SJCRH30 (cell line): ENCODE measurements at regions not wholly inside any gene's neighbourhood (a gene's known extent, or its start where the extent isn't known, plus 50 kb on each side); places are given as distances from the start of the nearest gene placed in this dataset.

ENCODE experiments used
- DNase-seq, 2 experiments: peaks; one replicate each; pipeline ENCODE4 v3.0.0-alpha.2; 2015 to 2020
- H3K27ac ChIP-seq: fragments of 250-450 bp; sonication (Bioruptor Pico); 2 replicates; pipeline ENCODE4 v1.5.1; 2020; ENCODE audit warnings: mild to moderate bottlenecking, moderate library complexity
- H3K27me3 ChIP-seq: fragments of 250-450 bp; sonication (Bioruptor Pico); 2 replicates; pipeline ENCODE4 v1.5.1; 2020; ENCODE audit warnings: mild to moderate bottlenecking, moderate library complexity
- H3K36me3 ChIP-seq: fragments of 250-450 bp; sonication (Bioruptor Pico); 2 replicates; pipeline ENCODE4 v1.5.1; 2020; ENCODE audit warnings: mild to moderate bottlenecking, moderate library complexity
- H3K4me1 ChIP-seq: fragments of 250-450 bp; sonication (Bioruptor Pico); 2 replicates; pipeline ENCODE4 v1.5.1; 2020; ENCODE audit warnings: mild to moderate bottlenecking, moderate library complexity
- H3K4me3 ChIP-seq: fragments of 250-450 bp; sonication (Bioruptor Pico); 2 replicates; pipeline ENCODE4 v1.5.1; 2020; ENCODE audit warnings: mild to moderate bottlenecking, moderate library complexity
- H3K9me3 ChIP-seq: fragments of 250-450 bp; sonication (Bioruptor Pico); replicated peaks from 2 replicates; pipeline ENCODE4 v1.5.1; 2020; ENCODE audit warnings: mild to moderate bottlenecking, moderate library complexity

GRCh38 chr10:84047258-84048010 is 91.9 kb upstream of the GHITM start:
- Histone ChIP-seq H3K9me3 (no peaks in the 10 kb centered on the region), H3K4me1 (no peaks in the 10 kb centered on the region), H3K36me3 (no peaks in the 10 kb centered on the region), H3K27ac (no peak overlapping the region), H3K4me3 (no peak overlapping the region), H3K27me3 (no peaks in the 10 kb centered on the region)
- DNase-seq: no peak

GRCh38 chr10:84049645-84050011 is 89.7 kb upstream of the GHITM start:
- no peak overlapping the region for H3K27ac ChIP-seq
- no peaks in the 10 kb centered on the region for H3K36me3 ChIP-seq
- H3K27me3 ChIP-seq: no peaks in the 10 kb centered on the region
- DNase-seq: no peak
- H3K4me3 ChIP-seq: no peak overlapping the region
- no peaks in the 10 kb centered on the region for H3K9me3 ChIP-seq
- H3K4me1 ChIP-seq: no peaks in the 10 kb centered on the region

- no peaks in the 10 kb centered on the region for H3K27me3 ChIP-seq
- no peaks in the 10 kb centered on the region for H3K4me1 ChIP-seq
- H3K36me3 ChIP-seq: no peaks in the 10 kb centered on the region
- DNase-seq: no peak
- no peak overlapping the region for H3K4me3 ChIP-seq
- no peak overlapping the region for H3K27ac ChIP-seq
- H3K9me3 ChIP-seq: no peaks in the 10 kb centered on the region
Observed at GRCh38 chr10:84053626-84054025, 85.7 kb upstream of the GHITM start.

- no peak overlapping the region for H3K4me3 ChIP-seq
- H3K4me1 ChIP-seq: no peaks in the 10 kb centered on the region
- H3K9me3 ChIP-seq: no peaks in the 10 kb centered on the region
- no peaks in the 10 kb centered on the region for H3K27me3 ChIP-seq
- DNase-seq: no peak
- H3K27ac ChIP-seq: no peak overlapping the region
- H3K36me3 ChIP-seq: no peaks in the 10 kb centered on the region
Observed at GRCh38 chr10:84054743-84055142, 84.6 kb upstream of the GHITM start.

GRCh38 chr10:84059526-84059925 is 79.8 kb upstream of the GHITM start:
- Histone ChIP-seq H3K27ac (no peak overlapping the region), H3K9me3 (no peaks in the 10 kb centered on the region), H3K4me3 (no peak overlapping the region), H3K36me3 (no peaks in the 10 kb centered on the region), H3K27me3 (no peaks in the 10 kb centered on the region), H3K4me1 (no peaks in the 10 kb centered on the region)
- no peak for DNase-seq

GRCh38 chr10:84063440-84063839 is 75.9 kb upstream of the GHITM start:
- no peaks in the 10 kb centered on the region for H3K4me1 ChIP-seq
- DNase-seq: no peak
- no peak overlapping the region for H3K4me3 ChIP-seq
- no peaks in the 10 kb centered on the region for H3K27me3 ChIP-seq
- H3K36me3 ChIP-seq: no peaks in the 10 kb centered on the region
- H3K9me3 ChIP-seq: no peaks in the 10 kb centered on the region
- H3K27ac ChIP-seq: no peak overlapping the region

GRCh38 chr10:84065804-84066601 is 73.3 kb upstream of the GHITM start:
- H3K27ac ChIP-seq: no peak overlapping the region
- H3K4me3 ChIP-seq: no peak overlapping the region
- no peak for DNase-seq
- H3K9me3 ChIP-seq: no peaks in the 10 kb centered on the region
- no peaks in the 10 kb centered on the region for H3K4me1 ChIP-seq
- no peaks in the 10 kb centered on the region for H3K27me3 ChIP-seq
- H3K36me3 ChIP-seq: no peaks in the 10 kb centered on the region

- no peak for DNase-seq
- H3K4me1 ChIP-seq: peaks cover 3% of the 10 kb centered on the region; the same call in 1 of the 2 replicates
- no peak overlapping the region for H3K4me3 ChIP-seq
- no peak overlapping the region for H3K27ac ChIP-seq
- H3K9me3 ChIP-seq: no peaks in the 10 kb centered on the region
- H3K36me3 ChIP-seq: no peaks in the 10 kb centered on the region
- no peaks in the 10 kb centered on the region for H3K27me3 ChIP-seq
Observed at GRCh38 chr10:84074521-84074920, 64.8 kb upstream of the GHITM start.

- Histone ChIP-seq H3K27ac (peak overlapping the region; percentile 55; the same call in 1 of the 2 replicates), H3K36me3 (no peaks in the 10 kb centered on the region), H3K4me3 (no peak overlapping the region), H3K27me3 (no peaks in the 10 kb centered on the region), H3K4me1 (peaks cover 3% of the 10 kb centered on the region; the same call in 1 of the 2 replicates), H3K9me3 (no peaks in the 10 kb centered on the region)
- DNase-seq: no peak
Observed at GRCh38 chr10:84075226-84076046, 63.9 kb upstream of the GHITM start.

- DNase-seq: peak in 1 of 2 experiments; percentile 7
- peaks cover 3% of the 10 kb centered on the region; the same call in 1 of the 2 replicates for H3K4me1 ChIP-seq
- H3K4me3 ChIP-seq: no peak overlapping the region
- H3K36me3 ChIP-seq: no peaks in the 10 kb centered on the region
- H3K27ac ChIP-seq: peak overlapping the region; percentile 55
- no peaks in the 10 kb centered on the region for H3K9me3 ChIP-seq
- H3K27me3 ChIP-seq: no peaks in the 10 kb centered on the region
Observed at GRCh38 chr10:84076047-84076388, 63.3 kb upstream of the GHITM start.

GRCh38 chr10:84076540-84077195 is 62.6 kb upstream of the GHITM start:
- no peak overlapping the region for H3K4me3 ChIP-seq
- peak; percentile 6 to 17 for DNase-seq
- H3K27me3 ChIP-seq: no peaks in the 10 kb centered on the region
- peaks cover 3% of the 10 kb centered on the region; the same call in 1 of the 2 replicates for H3K4me1 ChIP-seq
- peak overlapping the region; percentile 55 for H3K27ac ChIP-seq
- H3K36me3 ChIP-seq: no peaks in the 10 kb centered on the region
- H3K9me3 ChIP-seq: no peaks in the 10 kb centered on the region

- no peak for DNase-seq
- Histone ChIP-seq H3K36me3 (no peaks in the 10 kb centered on the region), H3K9me3 (no peaks in the 10 kb centered on the region), H3K27me3 (no peaks in the 10 kb centered on the region), H3K4me3 (no peak overlapping the region), H3K4me1 (peaks cover 3% of the 10 kb centered on the region; the same call in 1 of the 2 replicates), H3K27ac (peak overlapping the region; percentile 64)
Observed at GRCh38 chr10:84077768-84078167, 61.5 kb upstream of the GHITM start.

- no peak for DNase-seq
- Histone ChIP-seq H3K36me3 (no peaks in the 10 kb centered on the region), H3K9me3 (no peaks in the 10 kb centered on the region), H3K4me1 (peaks cover 3% of the 10 kb centered on the region; the same call in 1 of the 2 replicates), H3K27me3 (no peaks in the 10 kb centered on the region), H3K4me3 (no peak overlapping the region), H3K27ac (peak overlapping the region; percentile 64; the same call in 1 of the 2 replicates)
Observed at GRCh38 chr10:84078771-84079170, 60.5 kb upstream of the GHITM start.

GRCh38 chr10:84084342-84084741 is 55.0 kb upstream of the GHITM start:
- no peaks in the 10 kb centered on the region for H3K36me3 ChIP-seq
- H3K9me3 ChIP-seq: no peaks in the 10 kb centered on the region
- H3K27ac ChIP-seq: no peak overlapping the region
- H3K4me3 ChIP-seq: no peak overlapping the region
- no peaks in the 10 kb centered on the region for H3K27me3 ChIP-seq
- no peaks in the 10 kb centered on the region for H3K4me1 ChIP-seq
- no peak for DNase-seq
